ENCODE measurements at regions not wholly inside any gene's neighbourhood (a gene's known extent, or its start where the extent isn't known, plus 50 kb on each side); places are given as distances from the start of the nearest gene placed in this dataset.
A peak's percentile ranks its signal among the peaks of the same experiment; 100 is the strongest.

- Histone ChIP-seq H3K27ac (ENCODE audit: low read depth, low read length) (no peak overlapping the region), H3K9ac (ENCODE audit: low read depth, low read length) (no peak overlapping the region), H3K9me3 (ENCODE audit: insufficient read depth, low read depth, low read length) (no peaks in the 10 kb centered on the region), H3K4me3 (ENCODE audit: low read length) (no peak overlapping the region), H3K4me1 (ENCODE audit: insufficient read depth, low read length) (no peaks in the 10 kb centered on the region), H3K36me3 (ENCODE audit: insufficient read depth, low read length) (no peaks in the 10 kb centered on the region), H3K27me3 (ENCODE audit: insufficient read depth, low read length) (no peaks in the 10 kb centered on the region)
- whole genome bisulfite sequencing, result 94% methylated on average over 7 of the region's 7 CpGs
Observed at GRCh38 chr7:8998762-8999161, 565.4 kb downstream of the NXPH1 start.

GRCh38 chr7:9013940-9014339, 580.5 kb downstream of the NXPH1 start:
- WGBS, result 15% methylated on average over 5 of the region's 5 CpGs
- Histone ChIP-seq H3K4me1 (ENCODE audit: insufficient read depth, low read length) (peaks cover 31% of the 10 kb centered on the region), H3K27ac (ENCODE audit: low read depth, low read length) (peak overlapping the region; percentile 76), H3K9ac (ENCODE audit: low read depth, low read length) (peak overlapping the region; percentile 32; the same call in 1 of the 2 replicates), H3K36me3 (ENCODE audit: insufficient read depth, low read length) (no peaks in the 10 kb centered on the region), H3K27me3 (ENCODE audit: insufficient read depth, low read length) (no peaks in the 10 kb centered on the region), H3K4me3 (ENCODE audit: low read length) (no peak overlapping the region; the same call in 1 of the 2 replicates), H3K9me3 (ENCODE audit: insufficient read depth, low read depth, low read length) (peaks cover 9% of the 10 kb centered on the region)

GRCh38 chr7:9017286-9017685, 583.9 kb downstream of the NXPH1 start:
- Histone ChIP-seq H3K27me3 (ENCODE audit: insufficient read depth, low read length) (no peaks in the 10 kb centered on the region), H3K27ac (ENCODE audit: low read depth, low read length) (no peak overlapping the region), H3K4me3 (ENCODE audit: low read length) (no peak overlapping the region), H3K4me1 (ENCODE audit: insufficient read depth, low read length) (peaks cover 31% of the 10 kb centered on the region), H3K9ac (ENCODE audit: low read depth, low read length) (no peak overlapping the region), H3K36me3 (ENCODE audit: insufficient read depth, low read length) (no peaks in the 10 kb centered on the region), H3K9me3 (ENCODE audit: insufficient read depth, low read depth, low read length) (no peaks in the 10 kb centered on the region)
- 94% methylated on average over 7 of the region's 7 CpGs for WGBS

- Histone ChIP-seq H3K36me3 (ENCODE audit: insufficient read depth, low read length) (no peaks in the 10 kb centered on the region), H3K27me3 (ENCODE audit: insufficient read depth, low read length) (no peaks in the 10 kb centered on the region), H3K4me3 (ENCODE audit: low read length) (no peak overlapping the region), H3K27ac (ENCODE audit: low read depth, low read length) (no peak overlapping the region), H3K9ac (ENCODE audit: low read depth, low read length) (no peak overlapping the region), H3K4me1 (ENCODE audit: insufficient read depth, low read length) (peaks cover 5% of the 10 kb centered on the region; the same call in 1 of the 2 replicates), H3K9me3 (ENCODE audit: insufficient read depth, low read depth, low read length) (no peaks in the 10 kb centered on the region)
- 100% methylated on average over 1 of the region's 1 CpG for WGBS
Observed at GRCh38 chr7:9022456-9022855, 589.0 kb downstream of the NXPH1 start.

GRCh38 chr7:9023675-9024294, 590.4 kb downstream of the NXPH1 start:
- Histone ChIP-seq H3K9me3 (ENCODE audit: insufficient read depth, low read depth, low read length) (no peaks in the 10 kb centered on the region), H3K4me3 (ENCODE audit: low read length) (no peak overlapping the region), H3K27ac (ENCODE audit: low read depth, low read length) (no peak overlapping the region), H3K27me3 (ENCODE audit: insufficient read depth, low read length) (no peaks in the 10 kb centered on the region), H3K4me1 (ENCODE audit: insufficient read depth, low read length) (no peaks in the 10 kb centered on the region), H3K36me3 (ENCODE audit: insufficient read depth, low read length) (no peaks in the 10 kb centered on the region), H3K9ac (ENCODE audit: low read depth, low read length) (no peak overlapping the region)
- whole genome bisulfite sequencing, result 96% methylated on average over 5 of the region's 5 CpGs

GRCh38 chr7:9026121-9026520, 592.7 kb downstream of the NXPH1 start:
- Histone ChIP-seq H3K27ac (ENCODE audit: low read depth, low read length) (no peak overlapping the region), H3K9ac (ENCODE audit: low read depth, low read length) (no peak overlapping the region), H3K4me1 (ENCODE audit: insufficient read depth, low read length) (no peaks in the 10 kb centered on the region), H3K27me3 (ENCODE audit: insufficient read depth, low read length) (no peaks in the 10 kb centered on the region), H3K4me3 (ENCODE audit: low read length) (no peak overlapping the region), H3K36me3 (ENCODE audit: insufficient read depth, low read length) (no peaks in the 10 kb centered on the region), H3K9me3 (ENCODE audit: insufficient read depth, low read depth, low read length) (no peaks in the 10 kb centered on the region)
- WGBS, result 97% methylated on average over 5 of the region's 5 CpGs

GRCh38 chr7:9028012-9028411, 594.6 kb downstream of the NXPH1 start:
- WGBS, result 95% methylated on average over 4 of the region's 4 CpGs
- Histone ChIP-seq H3K9me3 (ENCODE audit: insufficient read depth, low read depth, low read length) (no peaks in the 10 kb centered on the region), H3K4me1 (ENCODE audit: insufficient read depth, low read length) (no peaks in the 10 kb centered on the region)

GRCh38 chr7:9029681-9030530, 596.5 kb downstream of the NXPH1 start:
- 90% methylated on average over 9 of the region's 9 CpGs for WGBS
- H3K36me3 ChIP-seq (ENCODE audit: insufficient read depth, low read length), result no peaks in the 10 kb centered on the region
- 0 out of 2 replicates have a peak, but pooled peaks cover 3% of the 10 kb centered on the region for H3K4me1 ChIP-seq (ENCODE audit: insufficient read depth, low read length)
- no peak overlapping the region for H3K9ac ChIP-seq (ENCODE audit: low read depth, low read length)
- no peaks in the 10 kb centered on the region for H3K27me3 ChIP-seq (ENCODE audit: insufficient read depth, low read length)
- no peaks in the 10 kb centered on the region for H3K9me3 ChIP-seq (ENCODE audit: insufficient read depth, low read depth, low read length)
- no peak overlapping the region for H3K27ac ChIP-seq (ENCODE audit: low read depth, low read length)
- H3K4me3 ChIP-seq (ENCODE audit: low read length), result no peak overlapping the region

More at GRCh38 chr7:9028012-9028411, 594.6 kb downstream of the NXPH1 start:
- Histone ChIP-seq H3K36me3 (ENCODE audit: insufficient read depth, low read length) (no peaks in the 10 kb centered on the region), H3K27me3 (ENCODE audit: insufficient read depth, low read length) (no peaks in the 10 kb centered on the region), H3K4me3 (ENCODE audit: low read length) (no peak overlapping the region), H3K27ac (ENCODE audit: low read depth, low read length) (no peak overlapping the region), H3K9ac (ENCODE audit: low read depth, low read length) (no peak overlapping the region)

- Histone ChIP-seq H3K27ac (ENCODE audit: low read depth, low read length) (no peak overlapping the region), H3K27me3 (ENCODE audit: insufficient read depth, low read length) (no peaks in the 10 kb centered on the region), H3K36me3 (ENCODE audit: insufficient read depth, low read length) (no peaks in the 10 kb centered on the region), H3K4me1 (ENCODE audit: insufficient read depth, low read length) (0 out of 2 replicates have a peak, but pooled peaks cover 3% of the 10 kb centered on the region), H3K9ac (ENCODE audit: low read depth, low read length) (no peak overlapping the region), H3K4me3 (ENCODE audit: low read length) (no peak overlapping the region), H3K9me3 (ENCODE audit: insufficient read depth, low read depth, low read length) (no peaks in the 10 kb centered on the region)
- 84% methylated on average over 1 of the region's 2 CpGs for WGBS
Observed at GRCh38 chr7:9030976-9031375, 597.6 kb downstream of the NXPH1 start.

GRCh38 chr7:9031386-9031785, 598.0 kb downstream of the NXPH1 start:
- Histone ChIP-seq H3K9me3 (ENCODE audit: insufficient read depth, low read depth, low read length) (no peaks in the 10 kb centered on the region), H3K4me3 (ENCODE audit: low read length) (no peak overlapping the region), H3K36me3 (ENCODE audit: insufficient read depth, low read length) (no peaks in the 10 kb centered on the region), H3K9ac (ENCODE audit: low read depth, low read length) (no peak overlapping the region), H3K27ac (ENCODE audit: low read depth, low read length) (no peak overlapping the region), H3K4me1 (ENCODE audit: insufficient read depth, low read length) (0 out of 2 replicates have a peak, but pooled peaks cover 3% of the 10 kb centered on the region), H3K27me3 (ENCODE audit: insufficient read depth, low read length) (no peaks in the 10 kb centered on the region)
- 98% methylated on average over 4 of the region's 4 CpGs for WGBS

- 0 out of 2 replicates have a peak, but pooled peaks cover 3% of the 10 kb centered on the region for H3K4me1 ChIP-seq (ENCODE audit: insufficient read depth, low read length)
- WGBS, result 93% methylated on average over 2 of the region's 3 CpGs
Observed at GRCh38 chr7:9036080-9036479, 602.7 kb downstream of the NXPH1 start.

More at GRCh38 chr7:9036080-9036479, 602.7 kb downstream of the NXPH1 start:
- Histone ChIP-seq H3K36me3 (ENCODE audit: insufficient read depth, low read length) (no peaks in the 10 kb centered on the region), H3K27ac (ENCODE audit: low read depth, low read length) (no peak overlapping the region), H3K4me3 (ENCODE audit: low read length) (no peak overlapping the region), H3K27me3 (ENCODE audit: insufficient read depth, low read length) (no peaks in the 10 kb centered on the region), H3K9me3 (ENCODE audit: insufficient read depth, low read depth, low read length) (no peaks in the 10 kb centered on the region), H3K9ac (ENCODE audit: low read depth, low read length) (no peak overlapping the region)
